PC-3 (cell line): ENCODE measurements at regions not wholly inside any gene's neighbourhood (a gene's known extent, or its start where the extent isn't known, plus 50 kb on each side); places are given as distances from the start of the nearest gene placed in this dataset.

Source experiments
- ATAC-seq: fragments of 200-7000 bp; cut with Tn5 transposase; 2 replicates; pipeline ENCODE4 v1.9.1; 2020; ENCODE audit warnings: mild to moderate bottlenecking, moderate library complexity
- BruUV-seq: library from RNA; stranded (reverse); fragments of 400-500 nt; replicated peaks from 2 replicates; lab custom pipeline; 2021; lab: Mats Ljungman, UMichigan
- CTCF ChIA-PET: fragments of 300-600 bp; sonication (Branson Sonifier 250); formaldehyde crosslinking; loops from one replicate; lab custom pipeline; 2022; ENCODE audit warnings: antibody characterized with exemption; lab: Charles Lee
- POLR2A ChIA-PET: fragments of 300-600 bp; sonication (Branson Sonifier 250); formaldehyde crosslinking; loops from one replicate; lab custom pipeline; 2022; ENCODE audit warnings: antibody characterized with exemption; ENCODE audit not compliant: unreplicated experiment; lab: Charles Lee
- DNase-seq: peaks from one replicate; pipeline ENCODE4 v3.0.0-alpha.2; 2015
- H2AFZ ChIP-seq: fragments of 300-600 bp; sonication (generic); 2 replicates; pipeline ENCODE4 v1.6.0; 2016; ENCODE audit warnings: antibody characterized with exemption, low read length
- H3F3A ChIP-seq: fragments of 300-600 bp; sonication (generic); one replicate; pipeline ENCODE4 v1.6.0; 2017; ENCODE audit warnings: antibody characterized with exemption, low read length, control low read depth, mild to moderate bottlenecking; ENCODE audit not compliant: unreplicated experiment
- H3K27ac ChIP-seq: fragments of 300-600 bp; sonication (generic); 2 replicates; pipeline ENCODE4 v1.5.1; 2016; ENCODE audit warnings: mild to moderate bottlenecking, low read length
- H3K27me3 ChIP-seq: fragments of 300-600 bp; sonication (generic); 2 replicates; pipeline ENCODE4 v1.6.1; 2016; ENCODE audit warnings: low read length, mixed read lengths
- H3K36me3 ChIP-seq: fragments of 300-600 bp; sonication (generic); 2 replicates; pipeline ENCODE4 v1.6.1; 2016; ENCODE audit warnings: low read depth, mixed run types, low read length, mixed read lengths
- H3K4me1 ChIP-seq: fragments of 300-600 bp; sonication (generic); 2 replicates; pipeline ENCODE4 v1.5.1; 2016; ENCODE audit warnings: low read length; ENCODE audit not compliant: insufficient read depth
- H3K4me2 ChIP-seq: fragments of 300-600 bp; sonication (generic); 2 replicates; pipeline ENCODE4 v1.6.0; 2016; ENCODE audit warnings: low read length
- H3K4me3 ChIP-seq: fragments of 300-600 bp; sonication (generic); 2 replicates; pipeline ENCODE4 v1.5.1; 2016; ENCODE audit warnings: mild to moderate bottlenecking, low read length, mixed read lengths
- H3K79me2 ChIP-seq: fragments of 300-600 bp; sonication (generic); 2 replicates; pipeline ENCODE4 v1.6.1; 2017; ENCODE audit warnings: low read length, mixed read lengths
- H3K9ac ChIP-seq: fragments of 300-600 bp; sonication (generic); 2 replicates; pipeline ENCODE4 v1.6.0; 2016; ENCODE audit warnings: mild to moderate bottlenecking, low read length
- H3K9me2 ChIP-seq: fragments of 300-600 bp; sonication (generic); replicated peaks from 2 replicates; pipeline ENCODE4 v1.6.1; 2016; ENCODE audit warnings: mixed run types, low read length, mixed read lengths
- H3K9me3 ChIP-seq: fragments of 300-600 bp; sonication (generic); 2 replicates; pipeline ENCODE4 v1.6.1; 2016; ENCODE audit warnings: low read length, mixed read lengths
- H4K20me1 ChIP-seq: fragments of 300-600 bp; sonication (generic); 2 replicates; pipeline ENCODE4 v1.6.1; 2016; ENCODE audit warnings: low read length, mixed read lengths
- CTCF ChIP-seq: fragments of 300-600 bp; sonication (generic); conservative IDR thresholded peaks from 2 replicates; pipeline ENCODE4 v1.5.1; 2017; ENCODE audit warnings: antibody characterized with exemption, low read depth, mild to moderate bottlenecking, low read length
- EZH2 ChIP-seq: fragments of 300-600 bp; sonication (generic); IDR thresholded peaks from one replicate; pipeline ENCODE4 v1.6.1; 2017; ENCODE audit warnings: antibody characterized with exemption, mild to moderate bottlenecking, low read length; ENCODE audit not compliant: unreplicated experiment
- EZH2phosphoT487 ChIP-seq: fragments of 300-600 bp; sonication (generic); IDR thresholded peaks from 2 replicates; pipeline ENCODE4 v1.6.1; 2018; ENCODE audit warnings: mild to moderate bottlenecking, antibody characterized with exemption, low read length, borderline replicate concordance
- intact Hi-C: fragments of 100-400 bp; cut with micrococcal nuclease; formaldehyde crosslinking; loops from 2 replicates; pipeline ENCODE4 v1.9.0; 2023

- intact Hi-C loops = no loop called here
These were observed 238.5 kb downstream of the LTN1 start for GRCh38 chr21:28754127-28754611.

GRCh38 chr21:28752131-28752530, 240.5 kb downstream of the LTN1 start:
- POLR2A ChIA-PET = no interaction called here
- Histone ChIP-seq H3K9me2 (no peaks in the 10 kb centered on the region), H3K9me3 (no peaks in the 10 kb centered on the region), H3K36me3 (no peaks in the 10 kb centered on the region), H3K4me3 (no peak overlapping the region), H4K20me1 (no peaks in the 10 kb centered on the region), H3K9ac (no peak overlapping the region), H3F3A (no peaks in the 10 kb centered on the region), H3K79me2 (no peaks in the 10 kb centered on the region), H2AFZ (no peak overlapping the region), H3K27me3 (no peaks in the 10 kb centered on the region), H3K4me1 (no peaks in the 10 kb centered on the region), H3K4me2 (no peak overlapping the region), H3K27ac (no peak overlapping the region)
- BruUV-seq = no TSS peak
- TF ChIP-seq EZH2 (no peak), CTCF (no peak), EZH2phosphoT487 (no peak)
- ATAC-seq (no peak), DNase-seq (no peak)
- intact Hi-C loops = no loop called here
- CTCF ChIA-PET = no interaction called here

More at GRCh38 chr21:28754127-28754611, 238.5 kb downstream of the LTN1 start:
- ATAC-seq = no peak
- no peak for DNase-seq
- Histone ChIP-seq H3K36me3 (no peaks in the 10 kb centered on the region), H3K9me2 (no peaks in the 10 kb centered on the region), H3K9me3 (no peaks in the 10 kb centered on the region), H2AFZ (no peak overlapping the region), H4K20me1 (no peaks in the 10 kb centered on the region), H3F3A (no peaks in the 10 kb centered on the region), H3K4me1 (peaks cover 8% of the 10 kb centered on the region), H3K9ac (no peak overlapping the region), H3K4me2 (no peak overlapping the region), H3K27ac (no peak overlapping the region), H3K79me2 (no peaks in the 10 kb centered on the region), H3K27me3 (no peaks in the 10 kb centered on the region), H3K4me3 (no peak overlapping the region)
- POLR2A ChIA-PET = no interaction called here
- CTCF ChIA-PET = no interaction called here
- BruUV-seq = no TSS peak
- TF ChIP-seq EZH2phosphoT487 = no peak
- no peak for TF ChIP-seq EZH2
- TF ChIP-seq CTCF = no peak

DNA sequence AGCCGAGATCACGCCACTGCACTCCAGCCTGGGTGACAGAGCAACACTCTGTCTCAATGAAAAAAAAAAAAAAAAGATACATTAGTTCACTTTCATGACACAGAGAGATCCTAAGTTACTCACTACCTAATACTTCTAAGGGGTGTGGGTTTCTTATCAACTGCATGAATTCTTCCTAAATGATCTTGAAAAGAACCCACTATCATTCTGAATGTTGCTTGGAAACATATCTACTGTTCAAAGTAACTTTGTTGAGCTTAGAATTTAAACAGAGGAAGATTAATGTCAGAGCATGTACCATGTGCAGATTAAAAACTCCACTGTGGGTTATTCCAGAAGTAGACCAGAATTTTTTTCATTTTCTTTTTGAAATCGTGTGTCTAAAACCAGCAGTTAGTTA, 241.5 kb downstream of the LTN1 start:
- no peak overlapping the region for H2AFZ ChIP-seq
- no peak overlapping the region for H3K9ac ChIP-seq
- no peaks in the 10 kb centered on the region for H3K79me2 ChIP-seq
- no peak for TF ChIP-seq EZH2phosphoT487
- no peaks in the 10 kb centered on the region for H4K20me1 ChIP-seq
- POLR2A ChIA-PET = no interaction called here
- no peak overlapping the region for H3K4me3 ChIP-seq
- H3K9me2 ChIP-seq = no peaks in the 10 kb centered on the region
- H3K4me1 ChIP-seq = no peaks in the 10 kb centered on the region; the same call in 1 of the 2 replicates
- H3F3A ChIP-seq = no peaks in the 10 kb centered on the region
- ATAC-seq (no peak), DNase-seq (no peak)
- CTCF ChIA-PET = no interaction called here
- H3K27me3 ChIP-seq = no peaks in the 10 kb centered on the region
- no TSS peak for BruUV-seq
- H3K9me3 ChIP-seq = no peaks in the 10 kb centered on the region
- H3K36me3 ChIP-seq = no peaks in the 10 kb centered on the region
- H3K4me2 ChIP-seq = no peak overlapping the region
- H3K27ac ChIP-seq = no peak overlapping the region
- intact Hi-C loops = no loop called here
